ENCODE measurements at regions not wholly inside any gene's neighbourhood (a gene's known extent, or its start where the extent isn't known, plus 50 kb on each side); places are given as distances from the start of the nearest gene placed in this dataset.
A peak's percentile ranks its signal among the peaks of the same experiment; 100 is the strongest.
"Not testable (repeated sequence)": the region's sequence is repeated elsewhere in the genome, so short reads cannot be mapped to it uniquely, and the experiment has no call there.

GRCh38 chr2:171266102-171266501, 105.4 kb upstream of the TLK1 start:
- no peak for DNase-seq

DNA sequence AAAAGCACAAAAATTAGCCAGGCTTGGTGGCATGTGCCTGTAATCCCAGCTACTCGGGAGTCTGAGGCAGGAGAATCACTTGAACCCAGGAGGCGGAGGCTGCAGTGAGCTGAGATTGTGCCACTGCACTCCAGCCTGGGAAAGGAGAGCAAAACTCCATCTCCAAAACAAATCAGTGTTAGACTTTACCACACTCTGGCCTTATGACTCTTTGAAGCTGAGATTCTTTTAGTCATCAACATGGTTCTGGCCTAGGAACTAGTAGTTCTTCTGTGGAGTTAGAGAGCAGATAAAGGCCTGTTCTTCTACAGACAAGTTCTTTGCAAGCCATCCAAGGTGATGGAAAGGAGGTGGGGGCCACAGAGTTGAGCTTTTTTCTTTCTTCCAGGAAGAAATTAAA, 100.8 kb upstream of the TLK1 start:
- DNase-seq = not testable (repeated sequence)

- DNase-seq = peak; percentile 73
Measured at GRCh38 chr2:171260471-171261424, 100.1 kb upstream of the TLK1 start.

- DNase-seq = no peak
Measured at GRCh38 chr2:171254666-171255065, 94.0 kb upstream of the TLK1 start.

DNA sequence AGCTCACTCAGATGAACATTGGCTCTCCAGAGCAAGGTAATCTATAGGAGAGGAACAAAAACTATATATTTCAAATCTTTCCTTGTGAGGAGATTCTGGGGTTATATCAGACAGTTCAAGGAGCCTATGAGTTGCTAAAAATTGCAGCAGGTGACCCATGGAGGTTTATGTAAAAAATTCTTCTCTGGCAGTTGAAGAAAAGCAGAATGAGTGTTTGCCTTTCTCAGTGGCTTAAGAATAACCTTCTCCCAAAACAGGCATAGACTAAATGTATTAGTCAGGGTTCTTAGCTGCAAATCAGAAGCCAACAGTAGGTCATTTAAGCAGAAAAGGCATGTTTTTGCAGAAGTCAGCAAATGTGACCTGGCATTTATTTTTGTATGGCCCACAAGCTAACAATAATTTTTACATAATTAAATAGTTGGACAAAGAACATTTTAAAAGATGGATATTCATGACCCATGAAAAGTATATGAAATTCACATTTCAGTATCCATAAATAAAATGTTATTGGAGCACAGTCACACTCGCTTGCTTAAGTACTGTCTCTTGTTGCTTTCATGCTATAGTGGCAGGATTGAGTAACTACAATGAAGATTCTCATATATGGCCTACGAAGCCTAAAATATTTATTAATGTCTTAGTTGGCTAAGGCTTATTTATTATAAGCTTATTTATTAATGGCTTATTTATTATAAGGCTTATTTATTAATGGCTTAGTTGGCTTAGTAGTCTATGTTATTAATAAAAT, 93.4 kb upstream of the TLK1 start:
- DNase-seq = peak; percentile 27

- no peak for DNase-seq
Measured at GRCh38 chr2:171253279-171253678, 92.6 kb upstream of the TLK1 start.

- no peak for DNase-seq
Measured at GRCh38 chr2:171249689-171250088, 89.0 kb upstream of the TLK1 start.

DNA sequence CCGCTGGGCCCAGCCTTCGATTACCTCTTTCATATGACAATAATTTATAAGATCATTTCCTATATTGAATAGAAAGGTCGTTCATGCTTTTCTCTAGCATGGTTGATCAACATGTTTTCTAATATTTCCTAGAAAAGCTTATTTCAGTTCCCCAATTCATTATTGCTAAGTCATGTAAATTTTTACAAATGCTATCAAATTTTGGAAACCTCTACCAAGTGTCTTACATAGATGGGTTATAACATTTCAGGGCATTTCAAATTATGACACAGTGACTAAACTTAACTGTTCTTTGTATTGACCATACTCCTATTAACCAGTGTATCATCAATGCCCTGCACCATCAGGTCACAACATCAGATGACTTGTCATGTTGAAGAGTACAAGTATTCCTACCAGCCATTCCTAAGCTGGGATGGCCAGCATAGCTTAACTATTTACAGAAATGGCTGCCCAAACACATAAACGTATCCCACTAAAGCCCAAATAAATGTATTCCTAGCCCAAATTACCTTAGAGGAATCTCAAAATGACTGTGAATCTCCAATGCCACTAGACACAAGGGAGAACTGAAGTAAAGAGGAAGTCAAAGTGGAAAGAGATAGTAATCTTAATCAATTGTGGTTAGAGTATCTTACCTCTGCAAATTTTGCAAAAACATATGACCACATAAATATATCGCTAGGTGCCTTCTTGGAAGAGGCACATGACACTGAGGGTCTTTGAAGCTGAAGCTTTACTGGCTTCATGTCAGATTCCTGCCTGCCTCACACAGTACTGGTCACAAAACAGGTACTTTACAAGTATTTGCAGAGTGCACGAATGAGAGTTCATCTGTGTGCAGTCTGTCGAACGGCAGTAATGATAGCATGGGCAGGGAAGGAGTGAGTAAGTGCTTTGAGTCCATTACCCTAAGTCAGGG, 87.3 kb upstream of the TLK1 start:
- DNase-seq = peak; percentile 85

DNA sequence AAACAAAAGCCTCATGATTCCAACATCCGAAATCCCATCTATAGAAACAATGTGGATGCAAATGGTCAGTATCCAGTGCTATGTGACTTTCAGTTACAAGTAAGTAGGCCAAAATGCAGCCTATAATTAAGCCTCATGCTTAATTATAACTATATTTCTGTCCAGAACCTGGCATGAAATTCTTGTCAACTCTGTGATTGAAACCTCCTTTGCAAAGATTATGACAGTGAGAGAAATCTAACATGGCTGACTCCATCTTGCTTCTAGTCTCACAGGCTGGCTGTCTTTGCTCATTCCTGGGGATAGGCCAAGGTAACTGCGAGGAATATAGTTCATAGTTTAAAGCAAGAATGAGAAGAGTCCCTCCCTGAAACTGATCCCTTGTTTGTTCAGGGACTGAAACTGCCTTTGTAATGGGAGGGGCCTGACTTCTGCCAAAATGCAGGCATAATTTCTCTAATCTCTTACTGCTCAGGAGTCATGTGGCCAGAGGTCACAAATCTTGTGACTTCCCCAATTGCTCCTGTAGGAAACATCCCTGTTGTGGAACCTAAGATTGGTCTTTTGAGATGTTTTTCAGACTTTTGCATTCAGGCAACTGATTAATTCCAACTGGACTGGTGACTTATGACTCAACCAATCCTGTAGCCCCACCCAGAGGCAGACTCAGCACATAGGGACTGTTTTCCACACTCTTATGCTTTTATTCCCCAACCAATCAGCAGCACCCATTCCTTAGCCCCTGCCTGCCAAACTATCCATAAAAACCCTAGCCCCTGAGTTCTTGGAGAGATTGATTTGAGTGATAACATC, 84.5 kb upstream of the TLK1 start:
- peak; percentile 51 for DNase-seq

- DNase-seq = peak; percentile 14
Measured at GRCh38 chr2:171244466-171244969, 83.8 kb upstream of the TLK1 start.

GRCh38 chr2:171241771-171242170, 81.1 kb upstream of the TLK1 start:
- no peak for DNase-seq

GRCh38 chr2:171238946-171239345, 78.3 kb upstream of the TLK1 start:
- DNase-seq = peak; percentile 29

- peak; percentile 45 for DNase-seq
Measured at GRCh38 chr2:171237751-171238505, 77.2 kb upstream of the TLK1 start.

DNA sequence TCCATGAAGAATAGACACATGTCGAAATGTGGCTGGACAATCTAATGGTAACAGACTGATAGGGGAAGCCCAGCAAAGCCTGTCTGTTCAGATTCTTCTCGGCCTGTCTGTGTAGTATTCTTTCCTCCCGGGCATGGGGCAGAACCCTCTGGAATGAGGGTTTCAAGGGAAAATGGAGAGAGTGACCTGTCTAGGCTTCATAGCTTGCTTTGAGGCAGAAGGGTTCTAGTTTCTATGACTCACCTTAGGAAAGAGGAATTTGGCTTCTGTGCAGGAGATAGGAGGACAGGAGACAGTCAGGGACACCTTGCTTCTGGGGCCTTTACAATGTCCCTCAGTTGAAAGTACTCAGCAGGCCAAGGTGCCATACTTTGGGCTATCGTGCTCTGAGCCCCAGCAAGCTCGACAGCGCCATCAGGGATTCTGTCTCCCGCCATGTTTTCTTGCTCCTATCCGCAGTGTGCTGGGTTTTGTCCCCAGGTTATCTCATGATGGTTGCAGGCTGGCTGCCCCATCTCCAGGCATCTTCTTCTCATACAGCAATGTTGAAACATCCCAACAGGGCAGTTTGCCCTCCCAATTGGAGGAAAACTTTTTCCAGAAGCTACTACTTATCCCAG, 74.7 kb upstream of the TLK1 start:
- no peak for DNase-seq

DNA sequence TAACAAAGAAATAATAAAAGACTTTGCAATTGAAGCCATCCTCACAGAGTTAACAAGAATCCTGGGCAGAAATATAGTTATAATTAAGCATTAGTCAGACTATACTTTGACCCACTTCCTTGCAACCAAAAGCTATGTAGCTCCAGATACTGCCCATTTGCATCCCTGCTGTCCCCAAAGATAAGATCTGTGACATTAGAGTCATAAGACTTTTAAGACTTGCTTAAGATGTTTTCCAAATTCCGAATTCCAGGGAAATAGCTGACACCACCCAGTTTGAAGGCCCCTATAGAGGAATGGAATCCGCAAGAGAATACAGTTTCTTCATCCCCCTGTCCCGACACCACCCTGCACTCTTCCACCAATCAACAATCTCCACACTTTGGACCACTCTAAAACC, 69.5 kb upstream of the TLK1 start:
- no peak for DNase-seq

GRCh38 chr2:171228826-171229225, 68.1 kb upstream of the TLK1 start:
- no peak for DNase-seq

DNA sequence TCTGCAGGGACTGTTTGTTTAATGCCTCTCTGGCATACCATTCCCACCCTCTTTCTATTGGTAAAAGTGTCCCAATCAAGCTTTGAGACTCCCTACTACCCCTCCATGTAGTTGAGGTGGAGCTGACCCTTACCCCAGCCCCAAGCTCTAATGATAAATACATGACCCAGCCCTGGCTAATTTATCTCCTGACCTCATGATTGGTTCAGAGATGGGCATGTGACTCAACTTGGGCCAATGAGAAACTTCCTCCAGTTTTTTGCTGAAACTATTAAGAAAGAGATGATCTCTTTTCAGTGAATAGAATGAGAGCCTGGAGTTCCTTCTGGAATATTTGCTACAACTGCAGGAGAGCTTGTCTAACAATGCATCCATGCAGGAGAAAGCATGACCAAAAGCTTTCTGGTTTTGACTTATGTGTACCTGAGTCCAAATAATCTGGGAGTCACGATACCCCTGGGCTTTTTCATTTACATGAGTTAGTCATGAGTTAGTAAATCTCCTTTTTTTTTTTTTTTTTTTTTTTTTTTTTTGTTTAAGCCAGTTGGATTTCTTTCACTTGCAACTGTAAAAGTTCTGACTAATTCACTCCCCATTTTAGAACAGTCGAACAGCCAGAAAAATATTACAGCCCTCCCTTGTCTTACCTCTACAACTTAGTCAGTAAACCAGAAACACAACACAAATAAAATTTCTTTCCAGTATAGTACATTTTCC, 66.5 kb upstream of the TLK1 start:
- no peak for DNase-seq

DNA sequence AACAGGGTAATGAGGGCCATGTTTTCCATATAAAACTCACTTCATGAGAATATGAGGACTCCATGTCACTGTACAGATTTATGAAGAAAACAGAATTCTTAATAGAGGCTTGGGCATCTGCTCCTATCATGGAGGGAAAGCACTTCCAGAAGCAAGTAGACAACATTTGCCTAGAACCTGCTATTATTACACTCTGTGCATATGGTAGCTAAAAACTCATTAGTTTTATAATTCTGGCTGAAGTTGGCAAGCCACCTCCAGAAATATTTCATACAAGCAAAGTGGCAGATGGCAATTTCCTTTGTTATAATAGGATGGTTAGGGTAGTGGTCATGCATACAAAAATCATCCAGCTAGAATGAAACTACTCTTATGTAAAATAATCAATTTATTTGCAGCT, 65.8 kb upstream of the TLK1 start:
- no peak for DNase-seq

GRCh38 chr2:171225989-171226388, 65.3 kb upstream of the TLK1 start:
- DNase-seq = no peak
